Trophoblast cell (in vitro differentiated cells and primary cell): ENCODE measurements at regions not wholly inside any gene's neighbourhood (a gene's known extent, or its start where the extent isn't known, plus 50 kb on each side); places are given as distances from the start of the nearest gene placed in this dataset.

ENCODE experiments used
- DNase-seq, 2 donors: peaks; one replicate each; pipeline ENCODE4 v3.0.0-alpha.2; 2016
- H2AFZ ChIP-seq: 2 replicates; pipeline ENCODE4 v1.6.1; 2013; ENCODE audit warnings: low read length, moderate library complexity, mild to moderate bottlenecking; ENCODE audit not compliant: insufficient read depth, poor library complexity
- H2AK5ac ChIP-seq: 2 replicates; pipeline ENCODE4 v1.6.1; 2013; ENCODE audit warnings: mild to moderate bottlenecking, low read length
- H2BK120ac ChIP-seq: 2 replicates; pipeline ENCODE4 v1.6.1; 2013; ENCODE audit warnings: low read length, mild to moderate bottlenecking, moderate library complexity; ENCODE audit not compliant: insufficient read depth, poor library complexity
- H2BK12ac ChIP-seq: 2 replicates; pipeline ENCODE4 v1.6.1; 2013; ENCODE audit warnings: mild to moderate bottlenecking, low read length, moderate library complexity
- H2BK5ac ChIP-seq: 2 replicates; pipeline ENCODE4 v1.6.1; 2013; ENCODE audit warnings: low read length, low read depth, moderate library complexity, mild to moderate bottlenecking; ENCODE audit not compliant: poor library complexity
- H3K14ac ChIP-seq: 2 replicates; pipeline ENCODE4 v1.6.1; 2013; ENCODE audit warnings: mild to moderate bottlenecking, low read length
- H3K18ac ChIP-seq: 2 replicates; pipeline ENCODE4 v1.6.1; 2013; ENCODE audit warnings: mild to moderate bottlenecking, low read length
- H3K23ac ChIP-seq: 2 replicates; pipeline ENCODE4 v1.6.1; 2013; ENCODE audit warnings: low read length
- H3K27ac ChIP-seq: 2 replicates; pipeline ENCODE4 v1.5.1; 2013; ENCODE audit warnings: low read depth, mild to moderate bottlenecking, inconsistent platforms, low read length, moderate library complexity
- H3K27me3 ChIP-seq: 2 replicates; pipeline ENCODE4 v1.6.1; 2013; ENCODE audit warnings: inconsistent platforms, mild to moderate bottlenecking, low read length, moderate library complexity; ENCODE audit not compliant: insufficient read depth
- H3K36me3 ChIP-seq, 2 experiments: 1 replicate in 1 of 2; 2 replicates in 1 of 2; pipeline ENCODE4 v1.6.1; 2013; ENCODE audit warnings: low read length in 2 of 2, mild to moderate bottlenecking in 2 of 2, moderate library complexity in 1 of 2; ENCODE audit not compliant: insufficient read depth in 2 of 2, control insufficient read depth in 1 of 2
- H3K4ac ChIP-seq: 2 replicates; pipeline ENCODE4 v1.6.1; 2013; ENCODE audit warnings: low read depth, mild to moderate bottlenecking, low read length, moderate library complexity
- H3K4me1 ChIP-seq, 2 experiments: 1 replicate in 1 of 2; 2 replicates in 1 of 2; pipeline ENCODE4 v1.6.1; 2013; ENCODE audit warnings: low read length in 2 of 2, mild to moderate bottlenecking in 2 of 2, moderate library complexity in 1 of 2; ENCODE audit not compliant: insufficient read depth in 2 of 2, control insufficient read depth in 1 of 2
- H3K4me2 ChIP-seq: 2 replicates; pipeline ENCODE4 v1.6.1; 2013; ENCODE audit warnings: inconsistent platforms, mild to moderate bottlenecking, low read length, moderate library complexity
- H3K4me3 ChIP-seq: 2 replicates; pipeline ENCODE4 v1.5.1; 2013; ENCODE audit warnings: mild to moderate bottlenecking, low read depth, low read length, inconsistent platforms
- H3K79me1 ChIP-seq: one replicate; pipeline ENCODE4 v1.6.1; 2013; ENCODE audit warnings: low read length
- H3K79me2 ChIP-seq: 2 replicates; pipeline ENCODE4 v1.6.1; 2013; ENCODE audit warnings: low read length, mild to moderate bottlenecking; ENCODE audit not compliant: control insufficient read depth, insufficient read depth, poor library complexity
- H3K9ac ChIP-seq: 2 replicates; pipeline ENCODE4 v1.6.1; 2013; ENCODE audit warnings: mild to moderate bottlenecking, low read length
- H3K9me3 ChIP-seq: 2 replicates; pipeline ENCODE4 v1.6.1; 2013; ENCODE audit warnings: low read depth, mild to moderate bottlenecking, control low read depth, inconsistent platforms, low read length; ENCODE audit not compliant: insufficient read depth
- H4K12ac ChIP-seq: 2 replicates; pipeline ENCODE4 v1.6.1; 2013; ENCODE audit warnings: low read depth, mild to moderate bottlenecking, low read length, moderate library complexity
- H4K8ac ChIP-seq: 2 replicates; pipeline ENCODE4 v1.6.1; 2013; ENCODE audit warnings: low read depth, mild to moderate bottlenecking, low read length, moderate library complexity
- H4K91ac ChIP-seq: one replicate; pipeline ENCODE4 v1.6.1; 2013; ENCODE audit warnings: low read depth, mild to moderate bottlenecking, low read length, moderate library complexity
- WGBS: extraction: QIAGEN DNeasy Blood & Tissue Kit; methylation state at CpG from one replicate; pipeline ENCODE4 v1.1.7; 2013; ENCODE audit warnings: missing lambda C conversion rate; ENCODE audit not compliant: insufficient read length, insufficient coverage; ENCODE audit errors: extremely low coverage; 5-methylcytosine and 5-hydroxymethylcytosine counted together

GRCh38 chr6:80642452-80642851 lies 536.0 kb downstream of the BCKDHB start:
- no peaks in the 10 kb centered on the region for H3K79me2 ChIP-seq
- H3K23ac ChIP-seq = no peak overlapping the region
- no peak overlapping the region for H3K9ac ChIP-seq
- H3K27ac ChIP-seq = no peak overlapping the region
- no peak overlapping the region for H4K91ac ChIP-seq
- H3K9me3 ChIP-seq = no peaks in the 10 kb centered on the region
- H4K12ac ChIP-seq = no peak overlapping the region
- H4K8ac ChIP-seq = no peak overlapping the region
- no peak overlapping the region for H3K14ac ChIP-seq
- H2AFZ ChIP-seq = no peak overlapping the region
- no peak overlapping the region for H3K18ac ChIP-seq
- no peak overlapping the region for H3K4ac ChIP-seq
- no peak overlapping the region for H3K4me2 ChIP-seq
- H3K4me1 ChIP-seq = no peaks in the 10 kb centered on the region
- H3K36me3 ChIP-seq = no peaks in the 10 kb centered on the region
- no peaks in the 10 kb centered on the region for H3K79me1 ChIP-seq
- no peak overlapping the region for H2BK12ac ChIP-seq
- no peak overlapping the region for H2AK5ac ChIP-seq
- H3K4me3 ChIP-seq = no peak overlapping the region
- H2BK120ac ChIP-seq = no peak overlapping the region
- no peaks in the 10 kb centered on the region for H3K27me3 ChIP-seq
- no peak overlapping the region for H2BK5ac ChIP-seq
- DNase-seq = peak in 1 of 2 donors; percentile 26

DNA sequence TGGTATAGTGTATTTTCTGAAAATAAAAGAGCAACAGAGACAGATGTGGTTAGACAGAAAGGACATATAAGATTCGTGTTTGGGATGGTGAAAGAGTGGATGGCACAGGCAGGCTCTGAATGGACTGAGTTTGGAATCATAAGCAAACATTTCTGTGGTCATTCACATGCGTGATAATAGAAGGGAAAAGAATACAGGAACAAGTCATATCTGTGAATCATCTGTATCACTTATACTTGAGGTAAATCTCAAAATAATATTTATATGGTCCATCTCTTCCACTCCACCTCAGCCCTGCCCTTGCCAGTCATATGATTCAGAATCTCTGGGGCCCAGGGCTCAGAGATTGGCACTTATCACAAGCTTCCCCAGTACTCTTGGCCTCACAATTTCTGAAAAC lies 535.1 kb downstream of the BCKDHB start:
- WGBS = no CpG with 5 or more reads among the region's 2 CpGs
- H3K4me3 ChIP-seq = no peak overlapping the region
- H3K9me3 ChIP-seq = no peaks in the 10 kb centered on the region

DNA sequence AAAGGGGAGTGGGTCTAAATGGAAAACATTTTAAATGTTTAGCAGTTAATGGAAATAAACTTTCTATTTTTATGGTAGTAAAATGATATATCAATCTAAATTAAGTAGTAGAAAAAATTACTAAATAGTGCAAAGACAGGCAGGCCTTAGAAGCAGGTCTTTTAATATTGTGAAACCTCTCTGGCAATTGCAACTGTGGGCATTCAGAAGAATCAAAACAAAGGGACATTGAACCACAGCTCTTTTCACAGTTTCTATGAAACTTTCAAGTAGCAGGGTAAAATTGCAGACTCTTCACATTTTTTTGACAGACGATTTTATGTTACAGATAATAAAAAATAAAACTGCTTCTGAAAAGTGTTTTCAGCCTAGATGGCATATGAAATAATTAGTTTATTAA lies 533.7 kb downstream of the BCKDHB start:
- WGBS = no CpG with 5 or more reads among the region's 1 CpG
- no peak for DNase-seq
- no peak overlapping the region for H4K8ac ChIP-seq
- H3K27me3 ChIP-seq = no peaks in the 10 kb centered on the region
- H3K4me2 ChIP-seq = no peak overlapping the region
- H3K14ac ChIP-seq = no peak overlapping the region
- no peak overlapping the region for H3K4me3 ChIP-seq
- no peaks in the 10 kb centered on the region for H3K4me1 ChIP-seq
- H2AK5ac ChIP-seq = no peak overlapping the region
- H3K79me1 ChIP-seq = no peaks in the 10 kb centered on the region
- no peaks in the 10 kb centered on the region for H3K9me3 ChIP-seq
- no peak overlapping the region for H4K91ac ChIP-seq
- no peak overlapping the region for H2AFZ ChIP-seq
- H3K36me3 ChIP-seq = no peaks in the 10 kb centered on the region
- H3K23ac ChIP-seq = no peak overlapping the region
- no peaks in the 10 kb centered on the region for H3K79me2 ChIP-seq
- H4K12ac ChIP-seq = no peak overlapping the region
- H3K9ac ChIP-seq = no peak overlapping the region
- no peak overlapping the region for H3K27ac ChIP-seq
- H3K4ac ChIP-seq = no peak overlapping the region
- no peak overlapping the region for H2BK5ac ChIP-seq
- no peak overlapping the region for H2BK12ac ChIP-seq
- no peak overlapping the region for H2BK120ac ChIP-seq
- no peak overlapping the region for H3K18ac ChIP-seq

More for the DNA sequence above, 535.1 kb downstream of the BCKDHB start:
- no peak overlapping the region for H3K9ac ChIP-seq
- no peak overlapping the region for H3K23ac ChIP-seq
- no peak overlapping the region for H2AK5ac ChIP-seq
- no peak overlapping the region for H3K18ac ChIP-seq
- no peak overlapping the region for H2BK5ac ChIP-seq
- H2BK12ac ChIP-seq = no peak overlapping the region
- no peak overlapping the region for H4K12ac ChIP-seq
- no peak overlapping the region for H3K4ac ChIP-seq
- H3K14ac ChIP-seq = no peak overlapping the region
- no peak overlapping the region for H4K8ac ChIP-seq
- no peaks in the 10 kb centered on the region for H3K4me1 ChIP-seq
- H3K27me3 ChIP-seq = no peaks in the 10 kb centered on the region
- no peak overlapping the region for H4K91ac ChIP-seq
- no peaks in the 10 kb centered on the region for H3K79me2 ChIP-seq
- H2BK120ac ChIP-seq = no peak overlapping the region
- no peak overlapping the region for H3K27ac ChIP-seq
- H2AFZ ChIP-seq = no peak overlapping the region
- H3K36me3 ChIP-seq = no peaks in the 10 kb centered on the region
- no peak overlapping the region for H3K4me2 ChIP-seq
- no peaks in the 10 kb centered on the region for H3K79me1 ChIP-seq
- DNase-seq = no peak

DNA sequence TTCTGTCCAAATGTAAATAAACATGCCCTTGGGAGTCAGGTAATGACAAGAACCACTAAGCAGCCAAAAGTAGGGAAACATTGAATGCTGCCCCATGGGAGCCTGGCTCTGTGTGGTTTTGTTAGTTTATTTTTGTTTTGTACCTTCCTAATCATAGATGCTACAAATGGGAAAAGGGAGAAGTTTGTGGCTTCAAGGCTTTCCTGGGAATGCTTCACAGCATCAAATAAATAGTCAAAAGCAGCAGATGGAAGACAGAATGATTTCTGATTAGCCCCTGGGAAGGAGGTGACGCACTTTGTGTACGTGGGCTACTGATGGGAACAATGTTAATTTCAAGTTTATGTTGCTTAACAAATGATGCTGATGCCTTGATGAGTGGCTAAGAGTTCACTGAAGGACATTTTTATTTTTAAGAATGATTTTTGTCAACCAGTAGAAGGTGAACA lies 532.7 kb downstream of the BCKDHB start:
- no peak overlapping the region for H3K27ac ChIP-seq
- WGBS = no CpG with 5 or more reads among the region's 2 CpGs
- no peak overlapping the region for H3K4me2 ChIP-seq
- no peaks in the 10 kb centered on the region for H3K9me3 ChIP-seq
- no peaks in the 10 kb centered on the region for H3K79me1 ChIP-seq
- no peak overlapping the region for H2BK120ac ChIP-seq
- H3K18ac ChIP-seq = no peak overlapping the region
- no peaks in the 10 kb centered on the region for H3K36me3 ChIP-seq
- H3K27me3 ChIP-seq = no peaks in the 10 kb centered on the region
- H4K8ac ChIP-seq = no peak overlapping the region
- no peak overlapping the region for H3K14ac ChIP-seq
- H3K79me2 ChIP-seq = no peaks in the 10 kb centered on the region
- H3K4ac ChIP-seq = no peak overlapping the region
- H3K4me3 ChIP-seq = no peak overlapping the region
- no peak for DNase-seq
- no peak overlapping the region for H4K91ac ChIP-seq
- no peaks in the 10 kb centered on the region for H3K4me1 ChIP-seq
- no peak overlapping the region for H3K9ac ChIP-seq
- no peak overlapping the region for H2BK5ac ChIP-seq
- no peak overlapping the region for H2AFZ ChIP-seq
- no peak overlapping the region for H2AK5ac ChIP-seq
- H4K12ac ChIP-seq = no peak overlapping the region
- no peak overlapping the region for H3K23ac ChIP-seq
- no peak overlapping the region for H2BK12ac ChIP-seq
